ENCODE measurements at regions not wholly inside any gene's neighbourhood (a gene's known extent, or its start where the extent isn't known, plus 50 kb on each side); places are given as distances from the start of the nearest gene placed in this dataset.

GRCh38 chr2:240226672-240227537 lies 86.4 kb upstream of the OTOS start:
- Histone ChIP-seq H3K9me1 (ENCODE audit: insufficient read depth, low read length) (no peaks in the 10 kb centered on the region), H4K8ac (ENCODE audit: low read depth in 2 of 2, low read length in 2 of 2) (no peak overlapping the region), H4K91ac (ENCODE audit: insufficient read depth, low read depth, low read length) (no peak overlapping the region), H2AFZ (replicated peaks; ENCODE audit: low read length, poor library complexity) (no peak overlapping the region), H2AK5ac (ENCODE audit: low read depth, low read length) (no peak overlapping the region), H3K27me3 (ENCODE audit: control insufficient read depth, insufficient read depth, low read length) (no peaks in the 10 kb centered on the region; the same call in 1 of the 2 replicates), H3K14ac (replicated peaks; ENCODE audit: low read depth, low read length) (no peak overlapping the region), H3K23ac (ENCODE audit: low read depth, low read length) (no peak overlapping the region), H3K4me2 (ENCODE audit: low read depth, low read length) (no peak overlapping the region), H3K9ac (ENCODE audit: low read depth, low read length) (no peak overlapping the region), H2BK20ac (ENCODE audit: low read depth, low read length) (no peak overlapping the region), H2AK9ac (replicated peaks; ENCODE audit: low read depth, low read length, poor library complexity) (no peak overlapping the region), H4K20me1 (ENCODE audit: insufficient read depth, low read length) (no peaks in the 10 kb centered on the region), H3K36me3 (ENCODE audit: control insufficient read depth, insufficient read depth, low read length) (no peaks in the 10 kb centered on the region), H4K5ac (ENCODE audit: low read depth, low read length) (no peak overlapping the region), H2BK120ac (ENCODE audit: low read depth, low read length) (no peak overlapping the region), H3K18ac (ENCODE audit: low read depth, low read length) (no peak overlapping the region), H3K27ac (ENCODE audit: insufficient read depth, low read length) (no peak overlapping the region), H3K9me3 (ENCODE audit: control insufficient read depth, insufficient read depth, low read length) (peaks cover 8% of the 10 kb centered on the region), H2BK15ac (ENCODE audit: low read depth, low read length) (no peak overlapping the region), H3K56ac (ENCODE audit: extremely low read depth, insufficient read depth, low read length) (no peak overlapping the region), H3K79me1 (ENCODE audit: low read depth in 1 of 2, low read length in 2 of 2) (no peaks in the 10 kb centered on the region), H3K4me3 (ENCODE audit: insufficient read depth, low read depth, low read length) (no peak overlapping the region), H2BK5ac (ENCODE audit: low read depth, low read length, poor library complexity, severe bottlenecking) (no peak overlapping the region), H3K4ac (ENCODE audit: low read depth, low read length) (no peak overlapping the region), H3K4me1 (ENCODE audit: control insufficient read depth, insufficient read depth, low read length) (peaks cover 5% of the 10 kb centered on the region)
- POLR2A ChIA-PET (ENCODE audit: unreplicated experiment) = no interaction called here
- CTCF ChIA-PET = interaction anchor here (0.7 kb wide), 1 partner anchor 24 kb away, joined by 3 read pairs; no protein-coding TSS in a partner anchor
- no peak for TF ChIP-seq RAD21 (IDR thresholded peaks at IDR 0.05; ENCODE audit: low read length)
- in situ Hi-C loops (cut with MboI; ENCODE audit: low sequenced_read_pairs) (no loop called here), dilution Hi-C loops (cut with HindIII; ENCODE audit: low sequenced_read_pairs, unreplicated experiment) (no loop called here), intact Hi-C loops (cut with micrococcal nuclease) (no loop called here)
- no TSS peak for BruUV-seq (replicated peaks)
- DNase-seq (no peak), ATAC-seq (ENCODE audit: low read depth) (no peak)
- WGBS, 2 experiments (ENCODE audit: extremely low coverage in 2 of 2, insufficient read length in 1 of 2) = 76% methylated on average over 2 of the region's 8 CpGs; no CpG with 5 or more reads in 1 of the 2 experiments

Measured in IMR-90 (cell line).